ENCODE measurements at regions not wholly inside any gene's neighbourhood (a gene's known extent, or its start where the extent isn't known, plus 50 kb on each side); places are given as distances from the start of the nearest gene placed in this dataset.

DNA sequence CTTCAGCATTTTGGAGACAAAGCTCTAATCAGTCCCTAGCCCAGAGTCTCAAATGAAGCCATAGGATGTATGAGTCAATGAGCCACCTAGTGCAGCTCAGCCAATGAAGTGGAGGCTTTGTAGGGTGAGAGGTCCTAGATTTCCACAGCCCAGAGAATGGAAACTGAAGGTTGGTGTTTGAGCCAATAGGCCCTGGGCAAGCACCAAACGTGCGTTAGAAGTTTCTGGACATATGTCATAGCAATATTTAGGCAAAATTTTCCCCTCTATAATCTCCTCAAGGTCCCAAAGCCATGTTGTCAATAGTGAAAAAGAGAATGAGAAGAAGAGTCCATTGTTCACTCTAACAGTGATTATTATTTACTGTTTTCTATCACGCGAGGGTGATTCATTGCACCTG lies 361.3 kb downstream of the PLPP3 start:
- no peak for TF ChIP-seq EP300 (IDR thresholded peaks at IDR 0.05; ENCODE audit: borderline replicate concordance)
- TF ChIP-seq YY1 (IDR thresholded peaks at IDR 0.05; ENCODE audit: low read depth), result no peak
- no peak for TF ChIP-seq RAD21 (IDR thresholded peaks at IDR 0.05; ENCODE audit: low read depth)
- TF ChIP-seq FOXM1 (IDR thresholded peaks at IDR 0.05; ENCODE audit: borderline replicate concordance, low read depth), result no peak
